PFSK-1 (cell line): ENCODE measurements at regions not wholly inside any gene's neighbourhood (a gene's known extent, or its start where the extent isn't known, plus 50 kb on each side); places are given as distances from the start of the nearest gene placed in this dataset.

ENCODE experiments used
- FOXP2 ChIP-seq: optimal IDR thresholded peaks from 2 replicates; pipeline ENCODE3; 2011; ENCODE audit warnings: borderline replicate concordance, control low read depth, inconsistent platforms; ENCODE audit not compliant: insufficient read depth; ENCODE audit errors: extremely low read length, extremely low read depth
- POLR2AphosphoS5 ChIP-seq: IDR thresholded peaks from 2 replicates; pipeline ENCODE4 v1.6.1; 2012; ENCODE audit warnings: low read depth, mild to moderate bottlenecking, control low read depth, low read length, moderate library complexity
- SIN3A ChIP-seq: IDR thresholded peaks from 2 replicates; pipeline ENCODE4 v1.6.1; 2012; ENCODE audit warnings: mild to moderate bottlenecking, low read length, moderate library complexity, borderline replicate concordance; ENCODE audit not compliant: insufficient read depth
- TAF1 ChIP-seq: IDR thresholded peaks from 2 replicates; pipeline ENCODE4 v1.6.1; 2012; ENCODE audit warnings: low read length, control low read depth, borderline replicate concordance; ENCODE audit not compliant: insufficient read depth
- TF ChIP-seq, protein P1 (sequence below), 2 experiments: IDR thresholded peaks; 2 replicates each; pipeline versions ENCODE4 v1.6.1 to v1.8.0; 2011 to 2012; ENCODE audit warnings: low read depth in 2 of 2, low read length in 2 of 2, control low read depth in 1 of 2, inconsistent platforms in 1 of 2, mild to moderate bottlenecking in 1 of 2, moderate library complexity in 1 of 2; ENCODE audit not compliant: insufficient read depth in 1 of 2

DNA sequence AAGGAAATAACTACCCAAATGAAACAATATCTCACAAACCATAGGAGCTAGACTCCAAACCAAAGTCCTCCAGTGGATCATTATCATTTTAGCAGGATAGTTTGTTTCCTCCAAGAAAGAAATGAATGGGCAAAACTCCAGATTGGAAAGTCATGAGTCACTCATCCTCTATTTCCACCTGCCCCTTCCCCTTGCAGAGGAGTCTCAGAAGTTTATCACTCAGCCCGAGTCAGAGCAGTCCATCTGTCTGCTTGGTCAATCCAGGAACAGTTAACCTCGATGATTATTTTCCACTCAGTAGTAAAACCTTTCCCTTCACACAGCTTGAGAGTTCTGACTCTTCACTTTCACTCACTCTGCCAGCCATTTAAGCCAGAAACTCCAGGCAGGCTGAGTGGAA is 462.2 kb downstream of the BCL11A start:
- TF ChIP-seq POLR2AphosphoS5 (no peak), TAF1 (no peak), FOXP2 (no peak), SIN3A (no peak)
- TF ChIP-seq, protein P1, sequence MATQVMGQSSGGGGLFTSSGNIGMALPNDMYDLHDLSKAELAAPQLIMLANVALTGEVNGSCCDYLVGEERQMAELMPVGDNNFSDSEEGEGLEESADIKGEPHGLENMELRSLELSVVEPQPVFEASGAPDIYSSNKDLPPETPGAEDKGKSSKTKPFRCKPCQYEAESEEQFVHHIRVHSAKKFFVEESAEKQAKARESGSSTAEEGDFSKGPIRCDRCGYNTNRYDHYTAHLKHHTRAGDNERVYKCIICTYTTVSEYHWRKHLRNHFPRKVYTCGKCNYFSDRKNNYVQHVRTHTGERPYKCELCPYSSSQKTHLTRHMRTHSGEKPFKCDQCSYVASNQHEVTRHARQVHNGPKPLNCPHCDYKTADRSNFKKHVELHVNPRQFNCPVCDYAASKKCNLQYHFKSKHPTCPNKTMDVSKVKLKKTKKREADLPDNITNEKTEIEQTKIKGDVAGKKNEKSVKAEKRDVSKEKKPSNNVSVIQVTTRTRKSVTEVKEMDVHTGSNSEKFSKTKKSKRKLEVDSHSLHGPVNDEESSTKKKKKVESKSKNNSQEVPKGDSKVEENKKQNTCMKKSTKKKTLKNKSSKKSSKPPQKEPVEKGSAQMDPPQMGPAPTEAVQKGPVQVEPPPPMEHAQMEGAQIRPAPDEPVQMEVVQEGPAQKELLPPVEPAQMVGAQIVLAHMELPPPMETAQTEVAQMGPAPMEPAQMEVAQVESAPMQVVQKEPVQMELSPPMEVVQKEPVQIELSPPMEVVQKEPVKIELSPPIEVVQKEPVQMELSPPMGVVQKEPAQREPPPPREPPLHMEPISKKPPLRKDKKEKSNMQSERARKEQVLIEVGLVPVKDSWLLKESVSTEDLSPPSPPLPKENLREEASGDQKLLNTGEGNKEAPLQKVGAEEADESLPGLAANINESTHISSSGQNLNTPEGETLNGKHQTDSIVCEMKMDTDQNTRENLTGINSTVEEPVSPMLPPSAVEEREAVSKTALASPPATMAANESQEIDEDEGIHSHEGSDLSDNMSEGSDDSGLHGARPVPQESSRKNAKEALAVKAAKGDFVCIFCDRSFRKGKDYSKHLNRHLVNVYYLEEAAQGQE (IDR thresholded peaks at IDR 0.05; ENCODE audit: insufficient read depth in 1 of 2, low read depth in 2 of 2, low read length in 2 of 2): no peak
